H1 (cell line): ENCODE measurements at regions not wholly inside any gene's neighbourhood (a gene's known extent, or its start where the extent isn't known, plus 50 kb on each side); places are given as distances from the start of the nearest gene placed in this dataset.

Source experiments
- CTCF ChIA-PET: fragments of 300-600 bp; sonication (Branson Sonifier 250); formaldehyde crosslinking; loops from one replicate; lab custom pipeline; 2021; ENCODE audit not compliant: partially characterized antibody; lab: Charles Lee
- POLR2A ChIA-PET: fragments of 300-600 bp; sonication (Branson Sonifier 250); formaldehyde crosslinking; loops from one replicate; lab custom pipeline; 2021; ENCODE audit warnings: inconsistent platforms; ENCODE audit not compliant: partially characterized antibody; lab: Charles Lee
- DNase-seq, 2 experiments: peaks; one replicate each; pipeline versions ENCODE4 v3.0.0 to v3.0.0-alpha.2; 2010 to 2022; ENCODE audit warnings: low spot score in 2 of 2, low read depth in 1 of 2, mixed read lengths in 1 of 2
- FAIRE-seq: peaks from 2 replicates; lab custom pipeline; 2011; peaks lifted over from hg19 to GRCh38; lab: Jason Lieb, UNC
- H2AFZ ChIP-seq: 2 replicates; pipeline ENCODE4 v1.8.1; 2012; ENCODE audit warnings: low read length, inconsistent platforms
- H2AK5ac ChIP-seq: 2 replicates; pipeline ENCODE4 v1.6.1; 2013; ENCODE audit warnings: low read depth, low read length
- H2BK120ac ChIP-seq: replicated peaks from 2 replicates; pipeline ENCODE3; 2013; ENCODE audit warnings: low read depth, low read length, inconsistent platforms
- H2BK12ac ChIP-seq: 2 replicates; pipeline ENCODE4 v1.6.1; 2013; ENCODE audit warnings: low read depth, low read length
- H2BK15ac ChIP-seq: 2 replicates; pipeline ENCODE4 v1.6.1; 2013; ENCODE audit warnings: low read length
- H2BK20ac ChIP-seq: 2 replicates; pipeline ENCODE4 v1.6.1; 2013; ENCODE audit warnings: low read length
- H2BK5ac ChIP-seq: 2 replicates; pipeline ENCODE4 v1.6.1; 2013; ENCODE audit warnings: low read depth, low read length
- H3K14ac ChIP-seq: 2 replicates; pipeline ENCODE4 v1.6.1; 2013; ENCODE audit warnings: inconsistent platforms; ENCODE audit not compliant: insufficient read length
- H3K18ac ChIP-seq: 2 replicates; pipeline ENCODE4 v1.6.1; 2013; ENCODE audit warnings: low read length; ENCODE audit errors: extremely low read depth
- H3K23ac ChIP-seq: 2 replicates; pipeline ENCODE4 v1.6.1; 2013; ENCODE audit warnings: inconsistent platforms; ENCODE audit not compliant: insufficient read length
- H3K23me2 ChIP-seq: 2 replicates; pipeline ENCODE4 v1.6.1; 2013; ENCODE audit warnings: low read depth, low read length
- H3K27ac ChIP-seq: 2 replicates; pipeline ENCODE4 v1.6.1; 2011; ENCODE audit warnings: low read depth, low read length, inconsistent platforms
- H3K27me3 ChIP-seq, 4 experiments: replicated peaks in 1 of 4; 1 replicate in 1 of 4; 2 replicates in 3 of 4; pipeline versions ENCODE4 v1.6.1 to v1.8.1; 2011 to 2013; ENCODE audit warnings: low read length in 3 of 4, mild to moderate bottlenecking in 3 of 4, inconsistent platforms in 2 of 4, mixed read lengths in 2 of 4, moderate library complexity in 1 of 4; ENCODE audit not compliant: control insufficient read depth in 3 of 4, insufficient read depth in 3 of 4; ENCODE audit errors: extremely low read depth in 1 of 4
- H3K36me3 ChIP-seq, 4 experiments: 2 replicates each; pipeline versions ENCODE4 v1.6.1 to v1.8.1; 2011 to 2013; ENCODE audit warnings: mild to moderate bottlenecking in 4 of 4, low read length in 3 of 4, moderate library complexity in 2 of 4, control low read depth in 1 of 4, inconsistent platforms in 1 of 4; ENCODE audit not compliant: insufficient read depth in 4 of 4, control insufficient read depth in 2 of 4
- H3K4ac ChIP-seq: replicated peaks from 2 replicates; pipeline ENCODE3; 2013; ENCODE audit warnings: low read length, low read depth, mixed read lengths, inconsistent platforms; ENCODE audit not compliant: insufficient read length
- H3K4me1 ChIP-seq, 4 experiments: replicated peaks in 1 of 4; 1 replicate in 1 of 4; 2 replicates in 3 of 4; pipeline versions ENCODE4 v1.6.1 to v1.8.1; 2011 to 2013; ENCODE audit warnings: low read length in 3 of 4, inconsistent platforms in 2 of 4, mixed read lengths in 1 of 4; ENCODE audit not compliant: insufficient read depth in 4 of 4, control insufficient read depth in 3 of 4
- H3K4me2 ChIP-seq, 2 experiments: 2 replicates each; pipeline versions ENCODE4 v1.6.1 to v1.8.1; 2011 to 2013; ENCODE audit warnings: low read depth in 2 of 2, low read length in 2 of 2, control low read depth in 1 of 2, inconsistent platforms in 1 of 2, mild to moderate bottlenecking in 1 of 2; ENCODE audit not compliant: insufficient read depth in 1 of 2
- H3K4me3 ChIP-seq, 4 experiments: fragments of 200-600, 300-600 bp in 1 of 4; sonication (generic), shearing (Covaris generic), sonication (Bioruptor Twin) in 1 of 4; 2 replicates each; pipeline versions ENCODE4 v1.5.1 to v1.8.1; 2011 to 2016; ENCODE audit warnings: low read length in 4 of 4, low read depth in 3 of 4, control low read depth in 2 of 4, inconsistent platforms in 2 of 4, mild to moderate bottlenecking in 2 of 4, mixed read lengths in 1 of 4, moderate library complexity in 1 of 4; ENCODE audit not compliant: insufficient read depth in 2 of 4; ENCODE audit errors: extremely low read depth in 1 of 4
- H3K56ac ChIP-seq: replicated peaks from 2 replicates; pipeline ENCODE3; 2013; ENCODE audit warnings: low read depth, mild to moderate bottlenecking, mixed read lengths, low read length, inconsistent platforms; ENCODE audit not compliant: insufficient read length
- H3K79me1 ChIP-seq: 2 replicates; pipeline ENCODE4 v1.6.1; 2013; ENCODE audit warnings: low read depth, low read length, control low read depth
- H3K79me2 ChIP-seq, 2 experiments: 2 replicates each; pipeline versions ENCODE4 v1.6.1 to v1.8.1; 2012 to 2013; ENCODE audit warnings: low read length in 2 of 2, mild to moderate bottlenecking in 2 of 2, inconsistent platforms in 1 of 2; ENCODE audit not compliant: insufficient read depth in 2 of 2, control insufficient read depth in 1 of 2
- H3K9ac ChIP-seq, 4 experiments: replicated peaks in 1 of 4; 1 replicate in 1 of 4; 2 replicates in 3 of 4; pipeline versions ENCODE4 v1.6.1 to v1.8.1; 2011 to 2013; ENCODE audit warnings: low read depth in 3 of 4, low read length in 3 of 4, control low read depth in 2 of 4, mild to moderate bottlenecking in 2 of 4, moderate library complexity in 2 of 4, inconsistent platforms in 1 of 4; ENCODE audit errors: extremely low read depth in 1 of 4
- H3K9me3 ChIP-seq, 2 experiments: 2 replicates each; pipeline versions ENCODE4 v1.6.1 to v1.8.1; 2012 to 2013; ENCODE audit warnings: mild to moderate bottlenecking in 2 of 2, moderate library complexity in 2 of 2, control low read depth in 1 of 2, inconsistent platforms in 1 of 2, low read depth in 1 of 2, low read length in 1 of 2, mixed read lengths in 1 of 2; ENCODE audit not compliant: insufficient read depth in 2 of 2
- H4K20me1 ChIP-seq, 2 experiments: replicated peaks in 1 of 2; 2 replicates each; pipeline versions ENCODE3 to v1.8.1; 2011 to 2013; ENCODE audit warnings: inconsistent platforms in 2 of 2, low read length in 2 of 2, mild to moderate bottlenecking in 1 of 2; ENCODE audit not compliant: insufficient read depth in 2 of 2, control insufficient read depth in 1 of 2
- H4K5ac ChIP-seq: 2 replicates; pipeline ENCODE4 v1.6.1; 2013; ENCODE audit warnings: low read length, low read depth, mixed read lengths, inconsistent platforms; ENCODE audit not compliant: insufficient read length
- H4K8ac ChIP-seq: 2 replicates; pipeline ENCODE4 v1.8.0; 2013; ENCODE audit warnings: mild to moderate bottlenecking, moderate library complexity, low read length, inconsistent platforms; ENCODE audit not compliant: insufficient read depth; ENCODE audit errors: extremely low read depth
- H4K91ac ChIP-seq: replicated peaks from 2 replicates; pipeline ENCODE3; 2013; ENCODE audit warnings: low read length, mixed read lengths, inconsistent platforms; ENCODE audit not compliant: insufficient read length
- EP300 ChIP-seq, 2 experiments: IDR thresholded peaks; 1 replicate in 1 of 2; 2 replicates in 1 of 2; pipeline ENCODE4 v1.6.1; 2011 to 2012; ENCODE audit warnings: low read depth in 2 of 2, low read length in 2 of 2, mild to moderate bottlenecking in 2 of 2, borderline replicate concordance in 1 of 2, inconsistent platforms in 1 of 2, moderate library complexity in 1 of 2
- HDAC6 ChIP-seq: IDR thresholded peaks from one replicate; pipeline ENCODE4 v1.7.1; 2012; ENCODE audit warnings: low read depth, mild to moderate bottlenecking, inconsistent platforms, low read length, moderate library complexity
- POLR2AphosphoS5 ChIP-seq: IDR thresholded peaks from 2 replicates; pipeline ENCODE4 v1.6.1; 2011; ENCODE audit warnings: low read depth, low read length
- RBBP5 ChIP-seq: IDR thresholded peaks from 2 replicates; pipeline ENCODE4 v1.7.1; 2012; ENCODE audit warnings: low read depth, mild to moderate bottlenecking, inconsistent platforms, low read length, moderate library complexity, borderline replicate concordance
- WGBS, 2 experiments: shearing (Covaris generic) in 1 of 2; methylation state at CpG; one replicate each; pipeline versions ENCODE4 v1.1.6 to v1.1.7; 2013 to 2015; ENCODE audit warnings: low lambda C conversion rate in 2 of 2, mixed read lengths in 2 of 2, inconsistent platforms in 1 of 2, low coverage in 1 of 2, missing lambda C conversion rate in 1 of 2; ENCODE audit not compliant: insufficient replicate concordance in 2 of 2, insufficient coverage in 1 of 2, insufficient read length in 1 of 2; ENCODE audit errors: extremely low coverage in 1 of 2, missing lambda C conversion rate in 1 of 2; 5-methylcytosine and 5-hydroxymethylcytosine counted together

DNA sequence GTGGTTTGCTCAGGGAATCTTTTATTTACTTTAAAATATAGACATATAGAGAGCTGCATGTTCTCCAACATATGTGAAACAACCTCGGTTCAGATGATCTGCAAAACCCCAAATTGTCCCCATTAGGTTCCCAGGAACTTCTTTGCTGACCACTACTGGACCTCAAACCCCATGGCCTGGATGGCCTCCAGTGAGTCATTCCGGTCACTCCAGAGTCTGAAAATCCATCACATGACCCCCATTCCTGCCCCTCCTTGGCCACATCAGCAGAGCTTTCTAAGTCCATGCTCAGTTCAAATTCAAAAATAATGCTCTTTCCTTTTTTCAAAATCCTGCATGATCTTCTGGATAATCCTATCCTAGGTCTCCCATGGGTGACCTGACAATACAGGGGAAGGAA, 271.0 kb downstream of the TNS1 start:
- Histone ChIP-seq H3K4ac (no peak overlapping the region), H2BK12ac (no peak overlapping the region), H3K4me1 (no peaks in the 10 kb centered on the region), H2BK15ac (no peak overlapping the region), H4K20me1 (no peaks in the 10 kb centered on the region), H2BK120ac (no peak overlapping the region), H2BK20ac (no peak overlapping the region), H4K91ac (no peak overlapping the region), H2BK5ac (no peak overlapping the region), H3K18ac (no peak overlapping the region), H4K8ac (no peak overlapping the region), H3K23ac (no peak overlapping the region), H4K5ac (no peak overlapping the region), H3K4me3 (no peak overlapping the region), H3K27ac (no peak overlapping the region), H3K27me3 (no peaks in the 10 kb centered on the region), H2AK5ac (no peak overlapping the region), H3K4me2 (no peak overlapping the region), H3K79me1 (no peaks in the 10 kb centered on the region), H3K23me2 (no peaks in the 10 kb centered on the region; the same call in 1 of the 2 replicates), H3K36me3 (no peaks in the 10 kb centered on the region), H3K14ac (no peak overlapping the region), H2AFZ (no peak overlapping the region), H3K79me2 (no peaks in the 10 kb centered on the region), H3K56ac (no peak overlapping the region), H3K9me3 (no peaks in the 10 kb centered on the region), H3K9ac (no peak overlapping the region)
- DNase-seq: no peak
- TF ChIP-seq POLR2AphosphoS5 (no peak), EP300 (IDR thresholded peaks at IDR 0.05; ENCODE audit: borderline replicate concordance in 1 of 2, low read depth in 2 of 2, low read length in 2 of 2) (no peak), RBBP5 (no peak), HDAC6 (no peak)
- WGBS, 2 experiments: 89% methylated on average over 2 of the region's 2 CpGs; no CpG with 5 or more reads in 1 of the 2 experiments
- FAIRE-seq: no peak
- ChIA-PET POLR2A (no interaction called here), CTCF (interaction anchor here (0.6 to 2.2 kb wide), 5 partner anchors 45 to 1725 kb away, joined by 3 to 6 read pairs (median 4); partner anchors contain the start of gene IGFBP5)
